ENCODE measurements at regions not wholly inside any gene's neighbourhood (a gene's known extent, or its start where the extent isn't known, plus 50 kb on each side); places are given as distances from the start of the nearest gene placed in this dataset.
A peak's percentile ranks its signal among the peaks of the same experiment; 100 is the strongest.
"Not testable (repeated sequence)": the region's sequence is repeated elsewhere in the genome, so short reads cannot be mapped to it uniquely, and the experiment has no call there.

GRCh38 chr17:45672301-45672700 lies 111.8 kb upstream of the CRHR1 start:
- DNase-seq: no peak
- in situ Hi-C loops (cut with HindIII; ENCODE audit: low pct_ligation_motif_present, low pct_unique_long_range_greater_than_20kb, low sequenced_read_pairs): no loop called here

- no peak for DNase-seq
- in situ Hi-C loops (cut with HindIII; ENCODE audit: low pct_ligation_motif_present, low pct_unique_long_range_greater_than_20kb, low sequenced_read_pairs): no loop called here
These were observed 111.3 kb upstream of the CRHR1 start for GRCh38 chr17:45672792-45673191.

GRCh38 chr17:45673759-45674158 lies 110.4 kb upstream of the CRHR1 start:
- in situ Hi-C loops (cut with HindIII; ENCODE audit: low pct_ligation_motif_present, low pct_unique_long_range_greater_than_20kb, low sequenced_read_pairs); DNase-seq: not testable (repeated sequence)

- DNase-seq: no peak
- in situ Hi-C loops (cut with HindIII; ENCODE audit: low pct_ligation_motif_present, low pct_unique_long_range_greater_than_20kb, low sequenced_read_pairs): no loop called here
These were observed 109.1 kb upstream of the CRHR1 start for GRCh38 chr17:45675012-45675411.

GRCh38 chr17:45675892-45676291 lies 108.2 kb upstream of the CRHR1 start:
- DNase-seq: no peak
- in situ Hi-C loops (cut with HindIII; ENCODE audit: low pct_ligation_motif_present, low pct_unique_long_range_greater_than_20kb, low sequenced_read_pairs): no loop called here

- in situ Hi-C loops (cut with HindIII; ENCODE audit: low pct_ligation_motif_present, low pct_unique_long_range_greater_than_20kb, low sequenced_read_pairs): no loop called here
- no peak for DNase-seq
These were observed 107.4 kb upstream of the CRHR1 start for GRCh38 chr17:45676695-45677094.

GRCh38 chr17:45677770-45678169 lies 106.3 kb upstream of the CRHR1 start:
- in situ Hi-C loops (cut with HindIII; ENCODE audit: low pct_ligation_motif_present, low pct_unique_long_range_greater_than_20kb, low sequenced_read_pairs): no loop called here
- peak; percentile 13 for DNase-seq

- in situ Hi-C loops (cut with HindIII; ENCODE audit: low pct_ligation_motif_present, low pct_unique_long_range_greater_than_20kb, low sequenced_read_pairs): no loop called here
- no peak for DNase-seq
These were observed 104.7 kb upstream of the CRHR1 start for GRCh38 chr17:45679426-45679825.

GRCh38 chr17:45680360-45680759 lies 103.8 kb upstream of the CRHR1 start:
- in situ Hi-C loops (cut with HindIII; ENCODE audit: low pct_ligation_motif_present, low pct_unique_long_range_greater_than_20kb, low sequenced_read_pairs): no loop called here
- DNase-seq: no peak

GRCh38 chr17:45681706-45682105 lies 102.4 kb upstream of the CRHR1 start:
- DNase-seq: no peak
- in situ Hi-C loops (cut with HindIII; ENCODE audit: low pct_ligation_motif_present, low pct_unique_long_range_greater_than_20kb, low sequenced_read_pairs): no loop called here

GRCh38 chr17:45686250-45686649 lies 97.9 kb upstream of the CRHR1 start:
- in situ Hi-C loops (cut with HindIII; ENCODE audit: low pct_ligation_motif_present, low pct_unique_long_range_greater_than_20kb, low sequenced_read_pairs): no loop called here
- no peak for DNase-seq

GRCh38 chr17:45687594-45687993 lies 96.5 kb upstream of the CRHR1 start:
- DNase-seq: no peak
- in situ Hi-C loops (cut with HindIII; ENCODE audit: low pct_ligation_motif_present, low pct_unique_long_range_greater_than_20kb, low sequenced_read_pairs): no loop called here

- in situ Hi-C loops (cut with HindIII; ENCODE audit: low pct_ligation_motif_present, low pct_unique_long_range_greater_than_20kb, low sequenced_read_pairs): no loop called here
- no peak for DNase-seq
These were observed 95.8 kb upstream of the CRHR1 start for GRCh38 chr17:45688353-45688752.

GRCh38 chr17:45688820-45689219 lies 95.3 kb upstream of the CRHR1 start:
- no peak for DNase-seq
- in situ Hi-C loops (cut with HindIII; ENCODE audit: low pct_ligation_motif_present, low pct_unique_long_range_greater_than_20kb, low sequenced_read_pairs): no loop called here

- in situ Hi-C loops (cut with HindIII; ENCODE audit: low pct_ligation_motif_present, low pct_unique_long_range_greater_than_20kb, low sequenced_read_pairs): no loop called here
- no peak for DNase-seq
These were observed 94.7 kb upstream of the CRHR1 start for GRCh38 chr17:45689451-45689850.

GRCh38 chr17:45690625-45691275 lies 93.4 kb upstream of the CRHR1 start:
- DNase-seq: no peak
- in situ Hi-C loops (cut with HindIII; ENCODE audit: low pct_ligation_motif_present, low pct_unique_long_range_greater_than_20kb, low sequenced_read_pairs): no loop called here

GRCh38 chr17:45692661-45693060 lies 91.5 kb upstream of the CRHR1 start:
- in situ Hi-C loops (cut with HindIII; ENCODE audit: low pct_ligation_motif_present, low pct_unique_long_range_greater_than_20kb, low sequenced_read_pairs): no loop called here
- no peak for DNase-seq

- DNase-seq: no peak
- in situ Hi-C loops (cut with HindIII; ENCODE audit: low pct_ligation_motif_present, low pct_unique_long_range_greater_than_20kb, low sequenced_read_pairs): no loop called here
These were observed 90.3 kb upstream of the CRHR1 start for GRCh38 chr17:45693792-45694191.

GRCh38 chr17:45696442-45696841 lies 87.7 kb upstream of the CRHR1 start:
- in situ Hi-C loops (cut with HindIII; ENCODE audit: low pct_ligation_motif_present, low pct_unique_long_range_greater_than_20kb, low sequenced_read_pairs): no loop called here
- DNase-seq: no peak

- DNase-seq: no peak
- in situ Hi-C loops (cut with HindIII; ENCODE audit: low pct_ligation_motif_present, low pct_unique_long_range_greater_than_20kb, low sequenced_read_pairs): no loop called here
These were observed 87.0 kb upstream of the CRHR1 start for GRCh38 chr17:45697076-45697475.

Measured in ACHN (cell line).